ENCODE measurements at regions not wholly inside any gene's neighbourhood (a gene's known extent, or its start where the extent isn't known, plus 50 kb on each side); places are given as distances from the start of the nearest gene placed in this dataset.
"Not testable (repeated sequence)": the region's sequence is repeated elsewhere in the genome, so short reads cannot be mapped to it uniquely, and the experiment has no call there.

- FAIRE-seq (no peak), DNase-seq (ENCODE audit: low spot score) (no peak)
Measured at GRCh38 chr6:17012421-17013225, 89.2 kb upstream of the STMND1 start.

- FAIRE-seq (no peak), DNase-seq (ENCODE audit: low spot score) (no peak)
Measured at GRCh38 chr6:17011985-17012384, 89.9 kb upstream of the STMND1 start.

GRCh38 chr6:17007749-17008148 is 94.1 kb upstream of the STMND1 start:
- no peak for DNase-seq (ENCODE audit: low spot score)
- no peak for FAIRE-seq

- FAIRE-seq: no peak
- no peak for DNase-seq (ENCODE audit: low spot score)
Measured at GRCh38 chr6:17006543-17006942, 95.3 kb upstream of the STMND1 start.

GRCh38 chr6:17004269-17004668 is 97.6 kb upstream of the STMND1 start:
- FAIRE-seq (no peak), DNase-seq (ENCODE audit: low spot score) (no peak)

GRCh38 chr6:17002123-17002522 is 99.7 kb upstream of the STMND1 start:
- DNase-seq (ENCODE audit: low spot score) (no peak), FAIRE-seq (no peak)

GRCh38 chr6:17001188-17001587 is 100.7 kb upstream of the STMND1 start:
- DNase-seq (ENCODE audit: low spot score) (no peak), FAIRE-seq (no peak)

GRCh38 chr6:16999491-17000436 is 102.1 kb upstream of the STMND1 start:
- no peak for DNase-seq (ENCODE audit: low spot score)
- FAIRE-seq: no peak

- DNase-seq (ENCODE audit: low spot score): no peak
- no peak for FAIRE-seq
Measured at GRCh38 chr6:16998461-16998860, 103.4 kb upstream of the STMND1 start.

GRCh38 chr6:16995511-16996250 is 106.2 kb upstream of the STMND1 start:
- DNase-seq (ENCODE audit: low spot score): no peak
- FAIRE-seq: no peak

GRCh38 chr6:16993396-16993795 is 108.5 kb upstream of the STMND1 start:
- DNase-seq (ENCODE audit: low spot score): no peak

GRCh38 chr6:16991981-16992629 is 109.7 kb upstream of the STMND1 start:
- no peak for FAIRE-seq
- DNase-seq (ENCODE audit: low spot score): no peak

More at GRCh38 chr6:16993396-16993795, 108.5 kb upstream of the STMND1 start:
- no peak for FAIRE-seq

- not testable (repeated sequence) for DNase-seq (ENCODE audit: low spot score); FAIRE-seq
Measured at GRCh38 chr6:16989976-16990375, 111.9 kb upstream of the STMND1 start.

GRCh38 chr6:16989382-16989781 is 112.5 kb upstream of the STMND1 start:
- FAIRE-seq (no peak), DNase-seq (ENCODE audit: low spot score) (no peak)

- DNase-seq (ENCODE audit: low spot score) (no peak), FAIRE-seq (no peak)
Measured at GRCh38 chr6:16987996-16988395, 113.9 kb upstream of the STMND1 start.

- FAIRE-seq: no peak
- no peak for DNase-seq (ENCODE audit: low spot score)
Measured at GRCh38 chr6:16985513-16986284, 116.2 kb upstream of the STMND1 start.

GRCh38 chr6:16982807-16983206 is 119.0 kb upstream of the STMND1 start:
- no peak for DNase-seq (ENCODE audit: low spot score)

GRCh38 chr6:16979677-16980370 is 122.0 kb upstream of the STMND1 start:
- FAIRE-seq: no peak
- no peak for DNase-seq (ENCODE audit: low spot score)

More at GRCh38 chr6:16982807-16983206, 119.0 kb upstream of the STMND1 start:
- no peak for FAIRE-seq

GRCh38 chr6:16978686-16979085 is 123.2 kb upstream of the STMND1 start:
- no peak for DNase-seq (ENCODE audit: low spot score)

More at GRCh38 chr6:16978686-16979085, 123.2 kb upstream of the STMND1 start:
- no peak for FAIRE-seq

All from urothelium cell line (cell line).